ENCODE measurements at regions not wholly inside any gene's neighbourhood (a gene's known extent, or its start where the extent isn't known, plus 50 kb on each side); places are given as distances from the start of the nearest gene placed in this dataset.

DNA sequence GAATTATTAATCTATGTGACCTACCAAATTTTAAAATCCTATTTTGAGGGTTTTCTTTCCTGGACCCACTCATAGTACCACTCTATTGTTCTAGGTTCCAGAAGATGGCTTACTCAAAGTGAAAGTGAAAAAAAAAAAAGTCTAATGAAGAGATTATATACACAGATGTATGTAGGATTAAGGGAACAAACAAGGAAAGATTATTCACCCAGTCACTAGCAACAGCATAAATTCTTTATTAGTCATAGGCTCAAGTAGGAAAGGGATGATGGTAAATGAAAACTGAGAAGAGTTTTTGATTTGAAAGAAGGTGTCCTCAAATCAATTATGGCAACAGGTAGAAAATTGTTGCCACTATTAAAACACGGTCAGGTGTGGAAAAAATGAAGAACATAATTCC, 923.7 kb downstream of the TBC1D32 start:
- TF ChIP-seq, protein P1, sequence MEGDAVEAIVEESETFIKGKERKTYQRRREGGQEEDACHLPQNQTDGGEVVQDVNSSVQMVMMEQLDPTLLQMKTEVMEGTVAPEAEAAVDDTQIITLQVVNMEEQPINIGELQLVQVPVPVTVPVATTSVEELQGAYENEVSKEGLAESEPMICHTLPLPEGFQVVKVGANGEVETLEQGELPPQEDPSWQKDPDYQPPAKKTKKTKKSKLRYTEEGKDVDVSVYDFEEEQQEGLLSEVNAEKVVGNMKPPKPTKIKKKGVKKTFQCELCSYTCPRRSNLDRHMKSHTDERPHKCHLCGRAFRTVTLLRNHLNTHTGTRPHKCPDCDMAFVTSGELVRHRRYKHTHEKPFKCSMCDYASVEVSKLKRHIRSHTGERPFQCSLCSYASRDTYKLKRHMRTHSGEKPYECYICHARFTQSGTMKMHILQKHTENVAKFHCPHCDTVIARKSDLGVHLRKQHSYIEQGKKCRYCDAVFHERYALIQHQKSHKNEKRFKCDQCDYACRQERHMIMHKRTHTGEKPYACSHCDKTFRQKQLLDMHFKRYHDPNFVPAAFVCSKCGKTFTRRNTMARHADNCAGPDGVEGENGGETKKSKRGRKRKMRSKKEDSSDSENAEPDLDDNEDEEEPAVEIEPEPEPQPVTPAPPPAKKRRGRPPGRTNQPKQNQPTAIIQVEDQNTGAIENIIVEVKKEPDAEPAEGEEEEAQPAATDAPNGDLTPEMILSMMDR (IDR thresholded peaks at IDR 0.05): no peak
- TF ChIP-seq POLR2A (IDR thresholded peaks at IDR 0.05): no peak

Data from Peyer's patch (tissue), 4 donors.